NT2/D1 (cell line): ENCODE measurements at regions not wholly inside any gene's neighbourhood (a gene's known extent, or its start where the extent isn't known, plus 50 kb on each side); places are given as distances from the start of the nearest gene placed in this dataset.

Experiments used
- DNase-seq: peaks from one replicate; pipeline ENCODE4 v3.0.0-alpha.2; 2011; ENCODE audit warnings: low read depth, low spot score
- H3K27me3 ChIP-seq: 2 replicates; pipeline ENCODE4 v1.6.0; 2011; ENCODE audit warnings: mild to moderate bottlenecking; ENCODE audit not compliant: insufficient read length, insufficient read depth
- H3K36me3 ChIP-seq: 2 replicates; pipeline ENCODE4 v1.6.1; 2011; ENCODE audit warnings: mild to moderate bottlenecking, low read length, mixed read lengths; ENCODE audit not compliant: insufficient read depth, insufficient read length
- H3K4me1 ChIP-seq: 2 replicates; pipeline ENCODE4 v1.5.1; 2011; ENCODE audit not compliant: insufficient read depth, insufficient read length
- H3K4me3 ChIP-seq: 2 replicates; pipeline ENCODE4 v1.5.1; 2011; ENCODE audit warnings: low read depth; ENCODE audit not compliant: insufficient read length
- H3K9ac ChIP-seq: 2 replicates; pipeline ENCODE4 v1.6.0; 2011; ENCODE audit warnings: low read depth; ENCODE audit not compliant: insufficient read length
- H3K9me3 ChIP-seq: 2 replicates; pipeline ENCODE4 v1.5.1; 2011; ENCODE audit warnings: mild to moderate bottlenecking, low read length; ENCODE audit not compliant: insufficient read depth
- SUZ12 ChIP-seq: IDR thresholded peaks from 2 replicates; pipeline ENCODE4 v1.6.1; 2011; ENCODE audit not compliant: insufficient read length, insufficient read depth; ENCODE audit errors: extremely low read depth
- YY1 ChIP-seq: IDR thresholded peaks from 2 replicates; pipeline ENCODE4 v1.6.1; 2011; ENCODE audit not compliant: insufficient read length, insufficient read depth
- ZNF274 ChIP-seq: IDR thresholded peaks from 2 replicates; pipeline ENCODE4 v1.6.1; 2011; ENCODE audit warnings: mild to moderate bottlenecking, low read depth, low read length

GRCh38 chr20:52530571-52530970, 339.0 kb upstream of the ZFP64 start:
- H3K27me3 ChIP-seq = no peaks in the 10 kb centered on the region
- H3K4me3 ChIP-seq = no peak overlapping the region
- DNase-seq = no peak
- H3K4me1 ChIP-seq = no peaks in the 10 kb centered on the region
- H3K9ac ChIP-seq = no peak overlapping the region
- no peaks in the 10 kb centered on the region for H3K9me3 ChIP-seq
- no peak for TF ChIP-seq ZNF274
- TF ChIP-seq SUZ12 = no peak
- no peak for TF ChIP-seq YY1
- no peaks in the 10 kb centered on the region for H3K36me3 ChIP-seq

DNA sequence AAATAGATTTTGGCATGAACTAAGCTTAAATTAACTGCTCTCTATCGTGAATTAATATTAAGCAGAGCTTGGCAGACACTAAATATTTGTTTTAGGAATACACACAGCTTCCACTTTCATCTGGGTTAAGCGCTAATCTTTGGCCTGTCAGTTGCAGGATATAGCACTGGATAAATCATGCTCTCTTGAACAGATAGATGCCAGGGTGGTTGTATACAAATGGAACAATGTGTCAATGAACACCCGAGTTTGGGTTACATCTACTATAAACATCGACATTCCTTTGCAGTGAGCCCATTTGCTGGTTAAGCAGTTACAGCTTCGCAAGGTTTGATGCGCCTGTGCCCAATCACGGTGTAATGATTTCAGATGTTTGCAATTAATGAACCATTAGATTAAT, 338.2 kb upstream of the ZFP64 start:
- DNase-seq = no peak
- Histone ChIP-seq H3K4me1 (no peaks in the 10 kb centered on the region), H3K9me3 (no peaks in the 10 kb centered on the region), H3K9ac (no peak overlapping the region), H3K36me3 (no peaks in the 10 kb centered on the region), H3K4me3 (no peak overlapping the region), H3K27me3 (no peaks in the 10 kb centered on the region)
- TF ChIP-seq ZNF274 (no peak), SUZ12 (no peak), YY1 (no peak)

DNA sequence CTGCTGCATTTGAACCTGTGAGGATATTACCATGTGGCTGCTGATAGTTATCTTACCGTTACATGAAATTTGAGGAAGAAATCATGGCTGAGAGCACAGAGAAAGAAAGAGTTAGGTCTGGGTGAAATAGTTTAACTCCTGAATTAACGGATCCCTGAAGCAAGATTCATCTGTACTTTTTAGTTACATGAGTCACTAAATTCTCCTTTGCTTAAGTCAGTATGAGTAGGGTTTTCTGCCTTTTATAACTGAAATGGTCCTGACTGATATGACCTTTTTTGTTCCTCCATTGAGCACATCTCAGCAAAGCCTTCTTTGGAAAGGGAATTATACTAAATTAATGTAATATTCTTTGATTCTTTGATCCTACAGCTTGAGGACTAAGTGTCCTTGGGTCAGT, 333.3 kb upstream of the ZFP64 start:
- no peak for TF ChIP-seq SUZ12
- TF ChIP-seq ZNF274 = no peak
- TF ChIP-seq YY1 = no peak
- Histone ChIP-seq H3K27me3 (no peaks in the 10 kb centered on the region), H3K4me1 (no peaks in the 10 kb centered on the region), H3K9me3 (0 out of 2 replicates have a peak, but pooled peaks cover 5% of the 10 kb centered on the region), H3K36me3 (no peaks in the 10 kb centered on the region), H3K4me3 (no peak overlapping the region), H3K9ac (no peak overlapping the region)
- DNase-seq = no peak

DNA sequence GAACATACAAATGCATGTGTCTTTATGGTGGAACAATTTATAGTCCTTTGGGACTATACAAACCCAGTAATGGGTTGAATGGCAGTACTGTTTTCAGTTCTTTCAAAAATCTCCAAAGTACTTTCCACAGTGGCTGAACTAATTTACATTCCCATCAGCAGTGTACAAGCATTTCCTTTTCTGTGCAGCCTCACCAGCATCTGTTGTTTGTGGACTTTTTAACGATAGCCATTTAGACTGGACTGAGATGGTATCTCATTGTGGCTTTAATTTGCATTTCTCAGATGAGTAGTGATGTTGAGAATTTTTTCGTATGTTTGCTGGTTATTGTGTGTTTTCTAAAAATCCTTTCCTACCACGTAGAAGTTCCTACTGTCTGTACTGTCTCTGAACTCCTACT, 327.2 kb upstream of the ZFP64 start:
- Histone ChIP-seq H3K9me3 (0 out of 2 replicates have a peak, but pooled peaks cover 5% of the 10 kb centered on the region), H3K27me3 (no peaks in the 10 kb centered on the region), H3K9ac (no peak overlapping the region), H3K36me3 (no peaks in the 10 kb centered on the region), H3K4me3 (no peak overlapping the region), H3K4me1 (no peaks in the 10 kb centered on the region)
- TF ChIP-seq YY1 (no peak), ZNF274 (no peak), SUZ12 (no peak)
- DNase-seq = no peak

DNA sequence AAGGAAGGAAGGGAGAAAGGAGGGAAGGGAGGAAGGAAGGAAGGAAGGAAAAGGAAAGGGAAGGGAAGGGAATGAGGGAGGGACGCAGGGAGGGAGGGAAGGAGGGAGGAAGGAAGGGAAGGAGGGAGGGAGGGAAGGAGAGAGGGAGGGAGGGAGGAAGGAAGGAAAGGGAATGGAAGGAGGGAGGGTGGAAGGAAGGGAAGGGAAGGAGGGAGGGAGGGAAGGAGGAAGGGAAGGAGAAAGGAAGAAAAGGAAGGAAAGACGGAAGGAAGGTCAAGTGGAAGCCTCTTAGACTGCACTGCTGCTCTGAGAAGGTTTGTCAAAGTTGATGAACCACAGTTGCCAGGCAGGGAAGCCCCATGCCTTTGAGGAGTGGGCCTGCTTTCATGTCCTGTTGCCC, 324.3 kb upstream of the ZFP64 start:
- H3K36me3 ChIP-seq = no peaks in the 10 kb centered on the region
- TF ChIP-seq ZNF274 (no peak), YY1 (no peak), SUZ12 (no peak)
- H3K9ac ChIP-seq = no peak overlapping the region
- 0 out of 2 replicates have a peak, but pooled peaks cover 5% of the 10 kb centered on the region for H3K9me3 ChIP-seq
- no peak for DNase-seq
- H3K4me3 ChIP-seq = no peak overlapping the region
- no peaks in the 10 kb centered on the region for H3K27me3 ChIP-seq
- no peaks in the 10 kb centered on the region for H3K4me1 ChIP-seq

DNA sequence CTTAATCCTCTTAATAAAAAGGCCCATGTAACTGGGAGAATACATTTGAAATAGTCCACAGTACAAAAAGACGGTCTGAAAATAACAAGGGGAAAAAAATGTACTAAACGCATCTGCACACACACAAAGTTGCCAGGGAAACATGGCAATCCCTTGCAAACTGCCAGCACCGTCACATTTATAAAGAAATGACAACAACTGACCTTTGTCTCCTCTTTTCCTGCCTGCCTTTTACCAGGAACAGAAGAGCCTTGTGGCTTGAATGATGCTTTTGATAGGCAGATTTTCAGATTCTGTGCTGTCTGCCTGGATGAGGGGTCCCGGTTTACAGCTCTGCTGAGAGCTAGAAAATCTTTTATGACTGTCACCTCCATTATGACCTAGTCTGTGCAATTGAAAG, 308.6 kb upstream of the ZFP64 start:
- TF ChIP-seq SUZ12 (no peak), ZNF274 (no peak), YY1 (no peak)
- Histone ChIP-seq H3K27me3 (no peaks in the 10 kb centered on the region), H3K9me3 (no peaks in the 10 kb centered on the region), H3K36me3 (no peaks in the 10 kb centered on the region), H3K4me3 (no peak overlapping the region), H3K4me1 (no peaks in the 10 kb centered on the region), H3K9ac (no peak overlapping the region)
- no peak for DNase-seq

- no peak overlapping the region for H3K4me3 ChIP-seq
- H3K4me1 ChIP-seq = no peaks in the 10 kb centered on the region
- H3K9me3 ChIP-seq = no peaks in the 10 kb centered on the region
- TF ChIP-seq SUZ12 (no peak), YY1 (no peak), ZNF274 (no peak)
- H3K27me3 ChIP-seq = no peaks in the 10 kb centered on the region
- no peaks in the 10 kb centered on the region for H3K36me3 ChIP-seq
- H3K9ac ChIP-seq = no peak overlapping the region
- no peak for DNase-seq
Observed at GRCh38 chr20:52497731-52498130, 306.2 kb upstream of the ZFP64 start.
